Right lobe of liver (tissue), 6 donors: ENCODE measurements at regions not wholly inside any gene's neighbourhood (a gene's known extent, or its start where the extent isn't known, plus 50 kb on each side); places are given as distances from the start of the nearest gene placed in this dataset.

Experiments
- ATAC-seq, 4 donors: fragments of 200-7000 bp; cut with Tn5 transposase; one replicate each; pipeline ENCODE4 v1.9.1; 2020; ENCODE audit warnings: mild to moderate bottlenecking in 4 of 4, moderate library complexity in 4 of 4
- DNase-seq, 3 donors: peaks; one replicate each; pipeline ENCODE4 v3.0.0-alpha.2; 2020
- H3K27ac ChIP-seq, 3 donors: fragments of 200-600 bp; one replicate each; pipeline ENCODE4 v1.8.0; 2022
- H3K27me3 ChIP-seq, 2 donors: fragments of 200-600 bp; one replicate each; pipeline ENCODE4 v1.8.0; 2022
- H3K36me3 ChIP-seq, 4 donors: fragments of 200-600 bp; sonication (generic) in 1 of 4; one replicate each; pipeline versions ENCODE4 v1.5.1 to v1.8.0; 2017 to 2022; ENCODE audit warnings: control low read depth in 1 of 4
- H3K4me1 ChIP-seq, 4 donors: fragments of 200-600 bp; sonication (generic) in 1 of 4; one replicate each; pipeline versions ENCODE4 v1.5.1 to v1.8.0; 2017 to 2022; ENCODE audit warnings: control low read depth in 1 of 4
- H3K4me3 ChIP-seq, 3 donors: fragments of 200-600 bp; one replicate each; pipeline ENCODE4 v1.8.0; 2022
- H3K9me3 ChIP-seq, 4 donors: fragments of 200-600 bp; sonication (generic) in 1 of 4; one replicate each; pipeline versions ENCODE4 v1.5.1 to v1.8.0; 2017 to 2022; ENCODE audit warnings: control low read depth in 1 of 4
- CTCF ChIP-seq, 4 donors: fragments of 200-600 bp in 3 of 4; fragments of 450-650 bp in 1 of 4; IDR thresholded peaks; one replicate each; pipeline versions ENCODE4 v1.5.1 to v1.8.0; 2016 to 2022; ENCODE audit warnings: antibody characterized with exemption in 4 of 4, mild to moderate bottlenecking in 2 of 4
- POLR2A ChIP-seq: fragments of 450-650 bp; IDR thresholded peaks from one replicate; pipeline ENCODE4 v1.6.1; 2017; ENCODE audit warnings: antibody characterized with exemption, mild to moderate bottlenecking
- WGBS: methylation state at CpG from one replicate; pipeline ENCODE4 v1.1.6; 2018; ENCODE audit warnings: low coverage, low lambda C conversion rate; ENCODE audit not compliant: insufficient coverage; ENCODE audit errors: missing lambda C conversion rate; 5-methylcytosine and 5-hydroxymethylcytosine counted together
- intact Hi-C, 2 donors: fragments of 100-400 bp; cut with DNase I; formaldehyde crosslinking; loops; one replicate each; pipeline versions ENCODE4 v1.11.2 to v1.14.1; 2022
- donor health status: DM: no; HTN: yes; CAD: no.
- donor health status: DM: no; HTN: no; CAD: no.
- donor health status: DM: no; HTN: no; CAD: no.
- donor health status: DM: no; HTN: yes; CAD: no.
- donor health status: DM: no; HTN: yes; CAD: no.

- TF ChIP-seq POLR2A (no peak), CTCF (IDR thresholded peaks at IDR 0.05) (no peak)
- Histone ChIP-seq H3K4me3 (no peak overlapping the region), H3K27ac (no peak overlapping the region), H3K9me3 (no peaks in the 10 kb centered on the region), H3K27me3 (peaks cover 0 to 10% of the 10 kb centered on the region in 2 donors), H3K4me1 (peaks cover 0 to 10% (median 2%) of the 10 kb centered on the region in 4 donors), H3K36me3 (no peaks in the 10 kb centered on the region)
- no peak for ATAC-seq
- intact Hi-C loops = no loop called here
- whole genome bisulfite sequencing = 60% methylated on average over 4 of the region's 4 CpGs
- DNase-seq = no peak
Measured at GRCh38 chr14:97215263-97215969, 418.2 kb downstream of the VRK1 start.

- Histone ChIP-seq H3K36me3 (no peaks in the 10 kb centered on the region), H3K27ac (no peak overlapping the region), H3K4me3 (no peak overlapping the region), H3K9me3 (no peaks in the 10 kb centered on the region), H3K27me3 (peaks cover 0 to 16% of the 10 kb centered on the region in 2 donors), H3K4me1 (peaks cover 0 to 10% (median 2%) of the 10 kb centered on the region in 4 donors)
- ATAC-seq (no peak), DNase-seq (no peak)
- intact Hi-C loops = no loop called here
- WGBS = 31% methylated on average over 12 of the region's 12 CpGs
- no peak for TF ChIP-seq POLR2A
Measured at GRCh38 chr14:97217111-97217885, 420.1 kb downstream of the VRK1 start.

- no peak for ATAC-seq
- no peak for TF ChIP-seq CTCF (IDR thresholded peaks at IDR 0.05)
- no peak for TF ChIP-seq POLR2A
- Histone ChIP-seq H3K4me1 (peaks cover 0 to 10% (median 2%) of the 10 kb centered on the region in 4 donors), H3K9me3 (no peaks in the 10 kb centered on the region), H3K4me3 (peak overlapping the region; percentile 21 to 34 (median 21)), H3K27me3 (peaks cover 0 to 16% of the 10 kb centered on the region in 2 donors), H3K36me3 (no peaks in the 10 kb centered on the region), H3K27ac (no peak overlapping the region)
- no peak for DNase-seq
- 10% methylated on average over 14 of the region's 15 CpGs for WGBS
- intact Hi-C loops = no loop called here
Measured at GRCh38 chr14:97218274-97218673, 421.1 kb downstream of the VRK1 start.

- DNase-seq = no peak
- Histone ChIP-seq H3K9me3 (no peaks in the 10 kb centered on the region), H3K4me3 (peak overlapping the region; percentile 21 to 34 (median 21)), H3K27me3 (peaks cover 0 to 16% of the 10 kb centered on the region in 2 donors), H3K4me1 (peaks cover 0 to 10% (median 2%) of the 10 kb centered on the region in 4 donors), H3K36me3 (no peaks in the 10 kb centered on the region), H3K27ac (no peak overlapping the region)
- TF ChIP-seq POLR2A (no peak), CTCF (IDR thresholded peaks at IDR 0.05) (no peak)
- peak in 2 of 4 donors; percentile 17 to 49 for ATAC-seq
- intact Hi-C loops = no loop called here
- WGBS = 3% methylated on average over 16 of the region's 52 CpGs
Measured at GRCh38 chr14:97218691-97219430, 421.7 kb downstream of the VRK1 start.
